A673 (cell line): ENCODE measurements at regions not wholly inside any gene's neighbourhood (a gene's known extent, or its start where the extent isn't known, plus 50 kb on each side); places are given as distances from the start of the nearest gene placed in this dataset.

ENCODE experiments used
- BruUV-seq: library from RNA; stranded (reverse); fragments of 400-500 nt; replicated peaks from 2 replicates; lab custom pipeline; 2021; lab: Mats Ljungman, UMichigan
- CTCF ChIA-PET: fragments of 300-600 bp; sonication (Branson Sonifier 250); formaldehyde crosslinking; loops from one replicate; lab custom pipeline; 2022; ENCODE audit warnings: antibody characterized with exemption; lab: Charles Lee
- POLR2A ChIA-PET: fragments of 300-600 bp; sonication (Branson Sonifier 250); formaldehyde crosslinking; loops from one replicate; lab custom pipeline; 2022; ENCODE audit warnings: antibody characterized with exemption; ENCODE audit not compliant: low non-redundant PET; lab: Charles Lee
- DNase-seq: peaks from one replicate; pipeline ENCODE4 v3.0.0-alpha.2; 2015; ENCODE audit warnings: low spot score
- H3K27ac ChIP-seq: fragments of 200-600 bp; sonication (generic); 2 replicates; pipeline ENCODE4 v1.5.1; 2016; ENCODE audit warnings: mixed run types, low read depth, mild to moderate bottlenecking, mixed read lengths, antibody characterized with exemption, low read length; ENCODE audit not compliant: poor library complexity, severe bottlenecking
- H3K27me3 ChIP-seq: fragments of 200-600 bp; sonication (generic); replicated peaks from 2 replicates; pipeline ENCODE4 v1.6.1; 2017; ENCODE audit warnings: mixed run types, low read depth, mild to moderate bottlenecking, mixed read lengths, antibody characterized with exemption, low read length; ENCODE audit not compliant: insufficient read depth, poor library complexity
- H3K36me3 ChIP-seq: fragments of 200-600 bp; sonication (generic); 2 replicates; pipeline ENCODE4 v1.6.1; 2016; ENCODE audit warnings: mixed run types, mild to moderate bottlenecking, mixed read lengths, antibody characterized with exemption, low read length; ENCODE audit not compliant: insufficient read depth, poor library complexity, severe bottlenecking
- H3K4me1 ChIP-seq: fragments of 200-600 bp; sonication (generic); 2 replicates; pipeline ENCODE4 v1.6.1; 2017; ENCODE audit warnings: mixed run types, mild to moderate bottlenecking, mixed read lengths, antibody characterized with exemption, low read length; ENCODE audit not compliant: insufficient read depth, poor library complexity, severe bottlenecking
- H3K4me3 ChIP-seq: fragments of 200-600 bp; sonication (generic); 2 replicates; pipeline ENCODE4 v1.5.1; 2016; ENCODE audit warnings: low read depth, mixed run types, mild to moderate bottlenecking, mixed read lengths, low read length; ENCODE audit not compliant: poor library complexity, severe bottlenecking
- H3K9me3 ChIP-seq: fragments of 200-600 bp; sonication (generic); 2 replicates; pipeline ENCODE4 v1.6.1; 2016; ENCODE audit warnings: mixed run types, low read depth, mild to moderate bottlenecking, mixed read lengths, antibody characterized with exemption, low read length; ENCODE audit not compliant: poor library complexity, severe bottlenecking
- CTCF ChIP-seq: fragments of 300-800, 200-600 bp; sonication (generic); conservative IDR thresholded peaks from 2 replicates; pipeline ENCODE4 v1.5.1; 2017; ENCODE audit warnings: low read depth, mild to moderate bottlenecking, antibody characterized with exemption, low read length, moderate library complexity, mixed read lengths
- EZH2 ChIP-seq: fragments of 200-600 bp; sonication (generic); IDR thresholded peaks from 2 replicates; pipeline ENCODE4 v1.6.1; 2017; ENCODE audit warnings: borderline replicate concordance, low read depth, mild to moderate bottlenecking, mixed read lengths, antibody characterized with exemption, low read length; ENCODE audit not compliant: poor library complexity, severe bottlenecking
- intact Hi-C: fragments of 100-400 bp; cut with micrococcal nuclease; formaldehyde crosslinking; loops from one replicate; pipeline ENCODE4 v1.10.0; 2022; ENCODE audit not compliant: unreplicated experiment

- ChIA-PET CTCF (no interaction called here), POLR2A (interaction anchor here (0.6 kb wide), 1 partner anchor 648 kb away, joined by 13 read pairs; no protein-coding TSS in a partner anchor)
- TF ChIP-seq EZH2 (no peak), CTCF (no peak)
- Histone ChIP-seq H3K27ac (no peak overlapping the region), H3K9me3 (no peaks in the 10 kb centered on the region), H3K4me3 (no peak overlapping the region), H3K36me3 (no peaks in the 10 kb centered on the region), H3K4me1 (no peaks in the 10 kb centered on the region), H3K27me3 (no peaks in the 10 kb centered on the region)
- DNase-seq: no peak
- intact Hi-C loops: no loop called here
- BruUV-seq: no TSS peak
Measured at GRCh38 chr18:67379981-67380380, 136.5 kb downstream of the DSEL start.

GRCh38 chr18:67376372-67376771, 140.1 kb downstream of the DSEL start:
- intact Hi-C loops: no loop called here
- H3K27me3 ChIP-seq: no peaks in the 10 kb centered on the region
- H3K4me3 ChIP-seq: no peak overlapping the region
- ChIA-PET POLR2A (no interaction called here), CTCF (no interaction called here)
- no peaks in the 10 kb centered on the region for H3K9me3 ChIP-seq
- BruUV-seq: no TSS peak
- no peak for DNase-seq
- no peak overlapping the region for H3K27ac ChIP-seq
- H3K36me3 ChIP-seq: no peaks in the 10 kb centered on the region
- H3K4me1 ChIP-seq: no peaks in the 10 kb centered on the region
- TF ChIP-seq CTCF (no peak), EZH2 (no peak)

GRCh38 chr18:67373636-67374035, 142.9 kb downstream of the DSEL start:
- no peak for TF ChIP-seq CTCF
- no peak for TF ChIP-seq EZH2
- Histone ChIP-seq H3K27ac (no peak overlapping the region), H3K36me3 (no peaks in the 10 kb centered on the region), H3K4me3 (no peak overlapping the region), H3K9me3 (no peaks in the 10 kb centered on the region), H3K27me3 (no peaks in the 10 kb centered on the region), H3K4me1 (no peaks in the 10 kb centered on the region)
- POLR2A ChIA-PET: no interaction called here
- CTCF ChIA-PET: no interaction called here
- no peak for DNase-seq
- intact Hi-C loops: no loop called here
- no TSS peak for BruUV-seq
